ENCODE measurements at regions not wholly inside any gene's neighbourhood (a gene's known extent, or its start where the extent isn't known, plus 50 kb on each side); places are given as distances from the start of the nearest gene placed in this dataset.

GRCh38 chr20:4069751-4070150 is 54.4 kb upstream of the RNF24 start:
- no peak for DNase-seq

DNA sequence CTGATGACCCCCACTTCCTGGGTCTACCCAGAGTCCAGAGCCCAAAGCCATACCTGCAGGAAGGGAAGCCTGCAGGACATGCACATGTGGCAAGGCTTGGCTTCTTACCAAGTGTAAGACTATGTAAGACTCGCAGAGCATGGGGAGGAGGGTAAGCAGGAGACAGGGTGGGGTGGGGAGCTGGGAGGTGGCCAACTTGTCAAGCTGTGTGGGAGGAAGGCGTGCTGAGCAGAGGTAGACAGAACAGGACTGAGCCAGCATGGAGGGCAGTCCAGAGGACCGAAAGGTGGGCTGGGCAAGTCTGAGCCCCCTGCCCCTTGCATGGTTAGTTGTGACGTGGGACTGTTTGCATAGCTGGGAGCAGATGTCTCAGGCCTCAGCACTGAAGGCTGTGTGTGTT is 53.4 kb upstream of the RNF24 start:
- no peak for DNase-seq

- peak; percentile 75 for DNase-seq
Measured at GRCh38 chr20:4067600-4068261, 52.4 kb upstream of the RNF24 start.

DNA sequence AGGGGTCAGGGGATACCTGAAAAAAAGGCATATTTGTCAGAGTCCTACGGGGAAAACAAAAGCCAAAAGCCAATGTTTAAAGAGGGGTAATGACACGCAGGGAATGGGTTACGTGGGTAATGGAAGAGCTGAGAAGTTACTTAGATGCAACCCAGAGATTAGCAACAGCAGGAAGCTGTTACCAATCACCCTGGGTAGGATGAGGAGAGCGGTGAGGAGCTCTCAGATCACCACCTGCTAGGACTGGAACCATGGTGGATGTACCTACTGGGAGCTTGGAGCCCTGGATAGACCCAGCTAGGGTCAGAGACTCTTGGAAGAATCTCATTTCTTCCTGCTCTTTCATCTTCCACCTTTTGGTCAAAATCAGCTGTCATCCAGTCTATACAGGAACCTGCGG is 51.2 kb upstream of the RNF24 start:
- no peak for DNase-seq

DNA sequence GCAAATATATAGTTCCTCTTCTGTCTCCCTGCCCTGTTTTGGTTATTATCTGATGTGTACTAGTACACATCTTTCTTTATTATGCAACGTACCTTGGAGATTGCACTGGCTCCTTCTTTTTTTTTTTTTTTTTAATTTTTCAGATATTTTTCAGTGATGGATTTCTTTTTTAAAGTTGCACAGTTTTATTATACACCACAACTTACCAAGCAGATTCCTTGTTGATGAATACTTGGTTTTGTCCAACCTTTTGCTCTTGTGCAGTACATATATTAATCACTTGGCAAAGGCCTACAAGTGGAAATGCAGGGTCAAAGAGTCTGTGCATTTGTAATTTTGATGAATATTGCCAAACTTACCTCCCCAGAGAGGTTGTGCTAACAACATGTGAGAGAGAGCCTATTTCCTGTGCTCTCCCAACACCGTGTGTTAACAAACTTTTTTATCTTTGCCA is 50.1 kb upstream of the RNF24 start:
- peak; percentile 40 for DNase-seq

All from suppressor macrophage treated with lipopolysaccharide for 4 hours (primary cell).